ENCODE measurements at regions not wholly inside any gene's neighbourhood (a gene's known extent, or its start where the extent isn't known, plus 50 kb on each side); places are given as distances from the start of the nearest gene placed in this dataset.

DNA sequence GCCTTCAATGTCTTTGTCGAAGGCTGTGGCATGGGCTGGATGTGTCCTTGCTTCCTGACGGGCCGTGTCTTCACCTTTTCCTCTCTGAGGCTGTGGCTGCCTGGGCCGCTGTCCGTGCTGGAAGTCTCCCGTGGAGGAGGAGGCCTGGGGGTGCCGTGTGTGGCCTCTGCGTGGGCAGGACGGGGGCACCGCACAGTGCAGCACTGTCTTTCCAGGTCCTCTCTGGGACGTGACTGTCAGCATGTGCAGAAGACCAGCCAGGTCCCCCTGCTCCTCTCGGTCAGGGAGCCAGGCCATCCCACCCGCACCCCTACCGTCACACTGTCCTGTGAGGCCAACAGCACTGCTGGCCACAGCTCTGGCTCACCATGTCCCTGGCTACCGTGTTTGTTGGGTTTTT lies 64.4 kb upstream of the ZNF236 start:
- H3K9ac ChIP-seq (ENCODE audit: low read length) = no peak overlapping the region
- no peaks in the 10 kb centered on the region for H4K20me1 ChIP-seq (ENCODE audit: insufficient read depth, low read length)
- no peaks in the 10 kb centered on the region for H3K36me3 ChIP-seq (ENCODE audit: insufficient read depth, low read length)
- FAIRE-seq = no peak
- no peak overlapping the region for H2AFZ ChIP-seq (ENCODE audit: low read depth, low read length)
- no peaks in the 10 kb centered on the region for H3K79me2 ChIP-seq (ENCODE audit: insufficient read depth, low read length)
- H3K4me3 ChIP-seq (ENCODE audit: insufficient read depth, low read depth, low read length) = no peak overlapping the region
- no peaks in the 10 kb centered on the region for H3K4me1 ChIP-seq (ENCODE audit: insufficient read depth, low read length)
- H3K27me3 Mint-ChIP-seq (ENCODE audit: low read depth, unreplicated experiment) = peaks cover 1% of the 10 kb centered on the region
- H3K27ac ChIP-seq (ENCODE audit: low read depth, low read length) = no peak overlapping the region
- H3K4me2 ChIP-seq (ENCODE audit: low read length) = no peak overlapping the region
- H3K27ac Mint-ChIP-seq (ENCODE audit: unreplicated experiment) = no peak overlapping the region
- no peak overlapping the region for H3K4me3 Mint-ChIP-seq (ENCODE audit: unreplicated experiment)
- no peaks in the 10 kb centered on the region for H3K9me3 ChIP-seq (ENCODE audit: insufficient read depth, low read depth, low read length)
- no peak for TF ChIP-seq EZH2 (IDR thresholded peaks at IDR 0.05; ENCODE audit: insufficient read depth, low read length)
- TF ChIP-seq, protein P1, sequence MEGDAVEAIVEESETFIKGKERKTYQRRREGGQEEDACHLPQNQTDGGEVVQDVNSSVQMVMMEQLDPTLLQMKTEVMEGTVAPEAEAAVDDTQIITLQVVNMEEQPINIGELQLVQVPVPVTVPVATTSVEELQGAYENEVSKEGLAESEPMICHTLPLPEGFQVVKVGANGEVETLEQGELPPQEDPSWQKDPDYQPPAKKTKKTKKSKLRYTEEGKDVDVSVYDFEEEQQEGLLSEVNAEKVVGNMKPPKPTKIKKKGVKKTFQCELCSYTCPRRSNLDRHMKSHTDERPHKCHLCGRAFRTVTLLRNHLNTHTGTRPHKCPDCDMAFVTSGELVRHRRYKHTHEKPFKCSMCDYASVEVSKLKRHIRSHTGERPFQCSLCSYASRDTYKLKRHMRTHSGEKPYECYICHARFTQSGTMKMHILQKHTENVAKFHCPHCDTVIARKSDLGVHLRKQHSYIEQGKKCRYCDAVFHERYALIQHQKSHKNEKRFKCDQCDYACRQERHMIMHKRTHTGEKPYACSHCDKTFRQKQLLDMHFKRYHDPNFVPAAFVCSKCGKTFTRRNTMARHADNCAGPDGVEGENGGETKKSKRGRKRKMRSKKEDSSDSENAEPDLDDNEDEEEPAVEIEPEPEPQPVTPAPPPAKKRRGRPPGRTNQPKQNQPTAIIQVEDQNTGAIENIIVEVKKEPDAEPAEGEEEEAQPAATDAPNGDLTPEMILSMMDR (IDR thresholded peaks at IDR 0.05; ENCODE audit: insufficient read depth, low read depth, low read length) = no peak
- H3K9me3 Mint-ChIP-seq (ENCODE audit: unreplicated experiment) = peaks cover 2% of the 10 kb centered on the region
- H3K4me1 Mint-ChIP-seq (ENCODE audit: low read depth, unreplicated experiment) = no peaks in the 10 kb centered on the region
- no peaks in the 10 kb centered on the region for H3K27me3 ChIP-seq (ENCODE audit: insufficient read depth, low read length)
- no peak for DNase-seq (ENCODE audit: low read depth)
- H3K36me3 Mint-ChIP-seq (ENCODE audit: low read depth, unreplicated experiment) = no peaks in the 10 kb centered on the region

DNA sequence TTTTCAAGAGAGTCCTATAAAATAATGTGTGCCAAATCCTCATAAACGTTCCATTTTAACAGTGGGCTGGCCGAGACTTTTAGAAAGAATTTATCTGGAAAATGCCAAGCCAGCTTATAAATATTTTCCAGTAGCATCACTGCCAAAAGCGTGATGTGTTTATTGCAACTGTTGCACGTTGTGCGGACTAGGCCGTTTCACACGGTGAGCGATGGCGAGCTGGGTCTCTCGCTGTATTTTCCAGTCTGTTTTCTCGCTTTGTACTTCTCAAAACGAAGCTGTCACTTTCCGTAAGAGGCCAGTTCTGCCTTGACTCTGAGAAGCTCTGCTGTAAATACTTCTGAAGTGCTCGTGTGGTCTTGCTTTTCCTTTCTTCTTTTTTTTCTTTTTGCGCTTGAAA lies 65.0 kb upstream of the ZNF236 start:
- no peaks in the 10 kb centered on the region for H3K36me3 ChIP-seq (ENCODE audit: insufficient read depth, low read length)
- H3K27ac ChIP-seq (ENCODE audit: low read depth, low read length) = no peak overlapping the region
- TF ChIP-seq EZH2 (IDR thresholded peaks at IDR 0.05; ENCODE audit: insufficient read depth, low read length) = no peak
- TF ChIP-seq, protein P1 (IDR thresholded peaks at IDR 0.05; ENCODE audit: insufficient read depth, low read depth, low read length) = no peak
- no peak overlapping the region for H2AFZ ChIP-seq (ENCODE audit: low read depth, low read length)
- H3K9ac ChIP-seq (ENCODE audit: low read length) = no peak overlapping the region
- DNase-seq (ENCODE audit: low read depth) (no peak), FAIRE-seq (no peak)
- peaks cover 2% of the 10 kb centered on the region for H3K9me3 Mint-ChIP-seq (ENCODE audit: unreplicated experiment)
- H4K20me1 ChIP-seq (ENCODE audit: insufficient read depth, low read length) = no peaks in the 10 kb centered on the region
- no peaks in the 10 kb centered on the region for H3K79me2 ChIP-seq (ENCODE audit: insufficient read depth, low read length)
- H3K9me3 ChIP-seq (ENCODE audit: insufficient read depth, low read depth, low read length) = no peaks in the 10 kb centered on the region
- H3K27me3 Mint-ChIP-seq (ENCODE audit: low read depth, unreplicated experiment) = peaks cover 1% of the 10 kb centered on the region
- no peaks in the 10 kb centered on the region for H3K36me3 Mint-ChIP-seq (ENCODE audit: low read depth, unreplicated experiment)
- H3K4me1 ChIP-seq (ENCODE audit: insufficient read depth, low read length) = no peaks in the 10 kb centered on the region
- H3K4me2 ChIP-seq (ENCODE audit: low read length) = no peak overlapping the region
- H3K4me3 Mint-ChIP-seq (ENCODE audit: unreplicated experiment) = no peak overlapping the region
- no peak overlapping the region for H3K4me3 ChIP-seq (ENCODE audit: insufficient read depth, low read depth, low read length)
- no peaks in the 10 kb centered on the region for H3K27me3 ChIP-seq (ENCODE audit: insufficient read depth, low read length)
- no peaks in the 10 kb centered on the region for H3K4me1 Mint-ChIP-seq (ENCODE audit: low read depth, unreplicated experiment)
- H3K27ac Mint-ChIP-seq (ENCODE audit: unreplicated experiment) = no peak overlapping the region

GRCh38 chr18:76756531-76757253 lies 65.7 kb upstream of the ZNF236 start:
- H3K4me3 Mint-ChIP-seq (ENCODE audit: unreplicated experiment) = no peak overlapping the region
- no peaks in the 10 kb centered on the region for H3K36me3 Mint-ChIP-seq (ENCODE audit: low read depth, unreplicated experiment)
- Histone ChIP-seq H3K9ac (ENCODE audit: low read length) (no peak overlapping the region), H3K79me2 (ENCODE audit: insufficient read depth, low read length) (no peaks in the 10 kb centered on the region), H3K27ac (ENCODE audit: low read depth, low read length) (no peak overlapping the region), H4K20me1 (ENCODE audit: insufficient read depth, low read length) (no peaks in the 10 kb centered on the region), H3K27me3 (ENCODE audit: insufficient read depth, low read length) (no peaks in the 10 kb centered on the region), H3K4me1 (ENCODE audit: insufficient read depth, low read length) (no peaks in the 10 kb centered on the region), H3K36me3 (ENCODE audit: insufficient read depth, low read length) (no peaks in the 10 kb centered on the region), H3K4me2 (ENCODE audit: low read length) (no peak overlapping the region), H3K4me3 (ENCODE audit: insufficient read depth, low read depth, low read length) (no peak overlapping the region), H3K9me3 (ENCODE audit: insufficient read depth, low read depth, low read length) (no peaks in the 10 kb centered on the region), H2AFZ (ENCODE audit: low read depth, low read length) (no peak overlapping the region)
- peaks cover 2% of the 10 kb centered on the region for H3K9me3 Mint-ChIP-seq (ENCODE audit: unreplicated experiment)
- peaks cover 1% of the 10 kb centered on the region for H3K27me3 Mint-ChIP-seq (ENCODE audit: low read depth, unreplicated experiment)
- no peak for FAIRE-seq
- no peak overlapping the region for H3K27ac Mint-ChIP-seq (ENCODE audit: unreplicated experiment)
- H3K4me1 Mint-ChIP-seq (ENCODE audit: low read depth, unreplicated experiment) = no peaks in the 10 kb centered on the region
- no peak for DNase-seq (ENCODE audit: low read depth)
- TF ChIP-seq EZH2 (IDR thresholded peaks at IDR 0.05; ENCODE audit: insufficient read depth, low read length) = no peak
- TF ChIP-seq, protein P1 (IDR thresholded peaks at IDR 0.05; ENCODE audit: insufficient read depth, low read depth, low read length) = no peak

All from astrocyte (in vitro differentiated cells and primary cell).